Hepatocyte (in vitro differentiated cells): ENCODE measurements at regions not wholly inside any gene's neighbourhood (a gene's known extent, or its start where the extent isn't known, plus 50 kb on each side); places are given as distances from the start of the nearest gene placed in this dataset.

Experiments
- EZH2 ChIP-seq: fragments of 200-600 bp; sonication (generic); IDR thresholded peaks from 2 replicates; pipeline ENCODE4 v1.6.1; 2016; ENCODE audit warnings: antibody characterized with exemption, mild to moderate bottlenecking, borderline replicate concordance
- EZH2phosphoT487 ChIP-seq: fragments of 200-600 bp; sonication (generic); IDR thresholded peaks from one replicate; pipeline ENCODE4 v1.6.1; 2018; ENCODE audit warnings: antibody characterized with exemption, mild to moderate bottlenecking, low read depth, moderate library complexity; ENCODE audit not compliant: unreplicated experiment, severe bottlenecking
- TF ChIP-seq, protein P1 (sequence below): fragments of 200-600 bp; sonication (generic); IDR thresholded peaks from 2 replicates; pipeline ENCODE4 v1.5.1; 2016; ENCODE audit warnings: antibody characterized with exemption, mild to moderate bottlenecking; ENCODE audit not compliant: poor library complexity

DNA sequence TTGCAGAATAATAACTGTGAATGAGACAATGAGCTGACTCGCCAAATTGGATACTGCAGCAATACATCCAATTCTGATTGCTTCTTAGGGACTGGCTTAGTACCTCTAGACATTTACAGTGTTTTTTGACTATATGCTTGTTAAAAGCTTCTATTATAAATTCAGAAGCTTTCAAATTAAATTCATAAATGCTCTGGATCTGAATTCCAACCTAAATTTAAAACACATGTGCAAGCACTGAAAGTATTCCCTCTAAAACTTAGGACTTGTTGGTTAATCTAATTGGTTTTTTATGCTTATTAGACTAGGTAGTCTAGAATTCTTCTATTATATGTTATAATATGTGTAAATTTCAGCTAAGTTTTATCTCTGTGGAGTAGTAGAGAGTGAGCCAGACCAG lies 306.9 kb downstream of the CPS1 start:
- TF ChIP-seq, protein P1, sequence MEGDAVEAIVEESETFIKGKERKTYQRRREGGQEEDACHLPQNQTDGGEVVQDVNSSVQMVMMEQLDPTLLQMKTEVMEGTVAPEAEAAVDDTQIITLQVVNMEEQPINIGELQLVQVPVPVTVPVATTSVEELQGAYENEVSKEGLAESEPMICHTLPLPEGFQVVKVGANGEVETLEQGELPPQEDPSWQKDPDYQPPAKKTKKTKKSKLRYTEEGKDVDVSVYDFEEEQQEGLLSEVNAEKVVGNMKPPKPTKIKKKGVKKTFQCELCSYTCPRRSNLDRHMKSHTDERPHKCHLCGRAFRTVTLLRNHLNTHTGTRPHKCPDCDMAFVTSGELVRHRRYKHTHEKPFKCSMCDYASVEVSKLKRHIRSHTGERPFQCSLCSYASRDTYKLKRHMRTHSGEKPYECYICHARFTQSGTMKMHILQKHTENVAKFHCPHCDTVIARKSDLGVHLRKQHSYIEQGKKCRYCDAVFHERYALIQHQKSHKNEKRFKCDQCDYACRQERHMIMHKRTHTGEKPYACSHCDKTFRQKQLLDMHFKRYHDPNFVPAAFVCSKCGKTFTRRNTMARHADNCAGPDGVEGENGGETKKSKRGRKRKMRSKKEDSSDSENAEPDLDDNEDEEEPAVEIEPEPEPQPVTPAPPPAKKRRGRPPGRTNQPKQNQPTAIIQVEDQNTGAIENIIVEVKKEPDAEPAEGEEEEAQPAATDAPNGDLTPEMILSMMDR, result no peak
- no peak for TF ChIP-seq EZH2
- no peak for TF ChIP-seq EZH2phosphoT487
